HG03439 (cell line): ENCODE measurements at regions not wholly inside any gene's neighbourhood (a gene's known extent, or its start where the extent isn't known, plus 50 kb on each side); places are given as distances from the start of the nearest gene placed in this dataset.

Experiments
- ATAC-seq: cut with Tn5 transposase; IDR thresholded peaks from one replicate; pipeline ENCODE4 v1.9.1; 2021; ENCODE audit warnings: mild to moderate bottlenecking, moderate library complexity; ENCODE audit not compliant: unreplicated experiment

- no peak for ATAC-seq
These were observed 93.7 kb downstream of the ETS2 start for GRCh38 chr21:38899277-38899947.

GRCh38 chr21:38898422-38899096, 92.8 kb downstream of the ETS2 start:
- no peak for ATAC-seq

DNA sequence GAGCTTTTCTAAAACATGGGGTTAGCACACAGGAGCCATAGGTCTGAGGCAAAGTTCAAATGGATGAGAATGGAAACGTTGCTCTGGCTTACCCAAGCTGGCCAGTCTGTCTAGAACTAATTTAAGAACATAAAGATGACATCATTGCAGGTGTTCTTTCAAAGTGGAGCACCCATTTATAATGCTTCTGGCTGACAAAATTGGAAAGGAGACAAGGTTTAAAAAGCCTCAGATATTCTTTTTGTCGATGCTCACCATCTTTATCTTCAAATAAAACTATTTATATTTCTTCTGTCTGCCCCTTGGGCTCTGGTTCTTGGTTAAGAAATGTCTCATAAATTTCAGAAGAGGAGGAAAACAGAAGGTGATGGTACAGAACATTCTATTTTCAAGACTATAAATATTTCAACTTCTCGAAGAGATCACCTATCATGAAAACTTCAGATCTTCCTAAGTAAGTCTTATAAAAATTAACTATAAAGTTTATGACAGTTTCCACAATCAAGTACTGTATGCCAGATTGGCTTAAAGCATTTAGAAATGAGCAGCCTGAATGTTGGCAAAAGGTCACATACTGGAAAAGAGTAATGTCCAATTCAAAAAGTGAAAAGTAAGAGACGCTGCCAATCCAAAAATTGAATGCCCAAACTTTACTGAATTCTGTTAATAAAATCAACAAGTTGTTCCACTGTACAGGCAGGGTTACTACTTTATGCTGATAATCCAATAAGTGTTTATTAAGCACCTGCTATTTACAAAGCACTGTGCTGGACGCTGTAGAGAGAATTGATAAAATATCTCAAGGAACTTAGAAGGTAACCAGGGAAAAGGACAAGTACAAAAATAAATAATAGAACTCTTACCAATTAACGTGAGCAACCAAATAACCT, 92.0 kb downstream of the ETS2 start:
- no peak for ATAC-seq

GRCh38 chr21:38894899-38895298, 89.2 kb downstream of the ETS2 start:
- no peak for ATAC-seq

DNA sequence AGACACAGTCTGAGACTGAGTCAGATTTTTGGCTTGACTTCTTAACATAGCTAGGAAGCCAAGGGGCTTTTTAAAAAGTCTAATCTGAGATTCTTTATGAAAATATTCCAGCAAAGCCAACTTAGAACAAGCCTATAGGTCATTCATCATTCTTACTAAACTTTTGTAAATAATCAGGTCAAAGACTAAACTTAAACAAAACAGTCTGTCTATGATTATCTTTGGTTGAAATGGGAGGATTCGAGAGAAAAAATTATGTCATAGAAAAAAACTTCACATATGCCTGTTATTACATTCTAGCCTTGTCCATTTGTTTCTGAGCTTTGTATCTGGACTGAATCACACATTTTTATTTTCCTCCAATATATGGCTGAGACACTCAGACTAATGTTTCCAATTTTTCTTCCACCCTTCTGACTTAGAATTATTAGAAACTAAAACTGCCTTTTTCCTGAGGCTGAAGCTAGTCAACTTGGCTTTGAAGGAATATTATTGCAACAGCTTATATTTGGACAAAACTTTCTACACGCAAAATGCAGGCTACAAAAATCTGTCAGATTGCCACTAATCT, 83.3 kb downstream of the ETS2 start:
- no peak for ATAC-seq

GRCh38 chr21:38887749-38888148, 82.0 kb downstream of the ETS2 start:
- no peak for ATAC-seq

DNA sequence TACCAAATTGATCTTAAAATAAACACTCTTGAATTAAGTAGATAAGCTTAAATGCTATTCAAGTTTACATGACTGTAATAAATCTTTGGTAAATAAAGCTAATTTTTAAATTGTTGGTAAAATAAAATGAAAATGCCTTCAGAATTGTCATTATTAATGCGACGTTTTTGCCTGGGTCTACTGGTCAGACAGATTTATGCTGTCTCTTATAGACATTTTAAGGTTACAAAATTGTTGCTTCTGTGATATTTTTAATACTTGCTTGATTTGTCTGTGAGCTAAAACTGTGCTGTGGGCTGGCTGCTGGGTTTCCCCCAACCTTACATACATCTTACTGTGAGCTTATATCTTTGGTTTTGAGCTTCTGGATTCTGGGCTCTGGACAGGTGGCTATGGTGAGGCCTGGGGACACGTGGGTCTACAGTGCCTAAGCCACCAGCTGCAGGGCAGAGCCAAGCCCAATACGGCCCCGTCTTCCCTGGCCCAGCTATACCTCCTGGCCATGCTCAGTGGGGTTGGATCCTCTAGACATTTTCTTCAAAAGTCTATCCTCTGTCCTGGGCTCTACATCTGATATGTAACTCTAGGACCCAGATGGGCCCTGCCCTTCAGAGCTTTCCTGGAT, 81.4 kb downstream of the ETS2 start:
- ATAC-seq = no peak

- no peak for ATAC-seq
These were observed 80.2 kb downstream of the ETS2 start for GRCh38 chr21:38885909-38886308.

DNA sequence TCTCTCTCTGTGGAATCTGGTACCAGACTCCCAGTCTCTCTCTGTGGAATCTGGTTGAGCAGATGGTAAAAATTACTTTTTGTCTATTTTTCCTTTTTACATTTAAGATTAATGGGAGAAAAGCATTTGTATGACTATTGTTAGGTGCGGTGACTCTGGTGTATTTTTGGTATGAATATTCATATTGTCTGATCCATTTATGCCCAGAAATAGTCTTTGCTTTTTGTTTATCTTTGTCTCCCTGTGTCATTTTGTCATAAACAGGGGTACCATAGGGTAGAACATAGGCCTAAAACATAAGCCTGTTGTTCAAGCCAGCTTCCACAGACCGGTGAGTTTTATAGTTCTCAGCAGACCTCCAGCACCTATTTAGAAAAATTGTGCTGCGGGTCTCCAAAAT, 78.7 kb downstream of the ETS2 start:
- no peak for ATAC-seq

GRCh38 chr21:38883142-38883541, 77.4 kb downstream of the ETS2 start:
- ATAC-seq = no peak

DNA sequence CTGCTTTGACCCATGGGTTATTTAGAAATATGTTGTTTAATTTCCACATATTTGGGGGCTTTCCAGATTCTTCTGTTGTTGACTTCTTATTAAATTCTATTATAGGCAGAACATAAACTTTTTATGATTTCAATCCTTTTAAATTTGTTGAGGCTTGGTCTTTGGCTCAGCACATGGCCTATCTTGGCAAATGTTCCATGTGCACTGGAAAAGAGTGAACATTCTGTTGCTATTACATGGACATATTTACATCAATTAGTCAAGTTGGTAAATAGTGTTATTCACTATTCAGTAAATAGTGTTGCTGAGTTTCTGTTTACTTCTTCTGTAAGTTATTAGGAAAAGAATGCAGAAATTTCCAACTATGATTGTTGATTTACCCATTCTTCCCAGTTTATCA, 75.4 kb downstream of the ETS2 start:
- ATAC-seq = no peak

DNA sequence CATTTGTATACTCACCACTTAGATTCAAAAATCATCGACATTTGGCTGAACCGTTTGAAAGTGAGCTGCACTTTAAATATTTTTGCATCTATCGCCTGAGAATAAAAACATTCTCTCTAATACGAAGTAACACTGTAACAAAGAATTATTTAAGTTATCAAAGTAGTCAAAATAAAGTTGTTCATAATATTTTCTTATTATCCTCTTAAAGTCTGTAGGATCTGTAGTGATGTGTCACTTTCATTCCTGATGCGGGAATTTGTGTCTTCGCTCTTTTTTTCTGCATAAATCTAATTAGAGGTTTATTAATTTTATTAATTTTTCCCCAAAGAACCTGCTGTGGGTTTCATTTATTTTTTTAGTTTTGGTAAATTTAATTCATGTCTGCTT, 74.8 kb downstream of the ETS2 start:
- ATAC-seq = no peak

GRCh38 chr21:38879912-38880576, 74.3 kb downstream of the ETS2 start:
- ATAC-seq = no peak

DNA sequence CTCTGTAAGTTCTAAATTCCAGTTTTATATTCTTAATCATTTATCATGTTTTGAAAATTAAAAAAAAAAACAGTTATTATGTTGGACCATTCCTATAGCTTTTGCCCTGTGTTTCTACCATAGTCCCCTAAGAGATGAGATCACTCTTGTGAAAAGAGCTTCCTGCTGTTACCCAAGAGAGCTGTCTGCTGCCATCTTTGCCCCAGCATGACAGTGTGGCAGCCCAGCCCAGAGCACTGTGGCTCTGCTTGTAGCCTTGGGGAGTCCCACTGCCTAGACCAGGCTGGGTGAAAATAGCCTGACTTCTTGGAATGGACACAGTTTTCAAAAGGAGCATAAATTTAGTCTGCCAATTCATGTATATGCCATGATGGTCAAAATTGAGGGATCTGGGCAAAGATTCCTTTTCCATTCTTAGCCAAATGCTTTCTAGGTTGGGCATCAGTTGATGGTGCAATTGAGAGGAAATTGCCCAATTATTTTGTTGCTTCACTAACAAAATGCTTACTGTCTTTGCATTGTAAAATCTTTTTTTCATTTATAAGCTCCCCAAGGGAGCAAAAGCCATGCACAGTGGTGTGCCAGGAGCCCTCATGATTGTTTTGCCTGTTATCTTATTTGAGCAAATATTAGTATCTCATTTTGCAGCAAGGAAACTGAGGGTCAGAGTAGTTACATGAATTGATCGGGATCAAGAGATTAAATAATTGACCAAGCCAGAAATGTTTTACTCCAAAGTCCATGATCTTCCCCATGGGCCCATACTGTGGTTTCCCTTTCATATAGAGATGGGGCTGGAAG, 72.8 kb downstream of the ETS2 start:
- no peak for ATAC-seq

- no peak for ATAC-seq
These were observed 70.2 kb downstream of the ETS2 start for GRCh38 chr21:38875694-38876492.
